ENCODE measurements at regions not wholly inside any gene's neighbourhood (a gene's known extent, or its start where the extent isn't known, plus 50 kb on each side); places are given as distances from the start of the nearest gene placed in this dataset.

- 73 to 79% methylated on average over 1 of the region's 1 CpG for WGBS, 2 donors
- Histone ChIP-seq H3K9me3 (no peaks in the 10 kb centered on the region), H3K36me3 (no peaks in the 10 kb centered on the region), H3K4me1 (no peaks in the 10 kb centered on the region), H3K27me3 (no peaks in the 10 kb centered on the region), H3K27ac (no peak overlapping the region), H3K4me3 (no peak overlapping the region)
- no peak for DNase-seq (ENCODE audit: low spot score in 2 of 2)
- TF ChIP-seq, protein P1, sequence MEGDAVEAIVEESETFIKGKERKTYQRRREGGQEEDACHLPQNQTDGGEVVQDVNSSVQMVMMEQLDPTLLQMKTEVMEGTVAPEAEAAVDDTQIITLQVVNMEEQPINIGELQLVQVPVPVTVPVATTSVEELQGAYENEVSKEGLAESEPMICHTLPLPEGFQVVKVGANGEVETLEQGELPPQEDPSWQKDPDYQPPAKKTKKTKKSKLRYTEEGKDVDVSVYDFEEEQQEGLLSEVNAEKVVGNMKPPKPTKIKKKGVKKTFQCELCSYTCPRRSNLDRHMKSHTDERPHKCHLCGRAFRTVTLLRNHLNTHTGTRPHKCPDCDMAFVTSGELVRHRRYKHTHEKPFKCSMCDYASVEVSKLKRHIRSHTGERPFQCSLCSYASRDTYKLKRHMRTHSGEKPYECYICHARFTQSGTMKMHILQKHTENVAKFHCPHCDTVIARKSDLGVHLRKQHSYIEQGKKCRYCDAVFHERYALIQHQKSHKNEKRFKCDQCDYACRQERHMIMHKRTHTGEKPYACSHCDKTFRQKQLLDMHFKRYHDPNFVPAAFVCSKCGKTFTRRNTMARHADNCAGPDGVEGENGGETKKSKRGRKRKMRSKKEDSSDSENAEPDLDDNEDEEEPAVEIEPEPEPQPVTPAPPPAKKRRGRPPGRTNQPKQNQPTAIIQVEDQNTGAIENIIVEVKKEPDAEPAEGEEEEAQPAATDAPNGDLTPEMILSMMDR (IDR thresholded peaks at IDR 0.05), result no peak
- TF ChIP-seq POLR2A (IDR thresholded peaks at IDR 0.05) (no peak), EP300 (IDR thresholded peaks at IDR 0.05) (no peak)
Measured at GRCh38 chr18:42530276-42530675, 575.2 kb downstream of the PIK3C3 start.

- H3K4me3 ChIP-seq, result no peak overlapping the region
- no peaks in the 10 kb centered on the region for H3K4me1 ChIP-seq
- WGBS, 2 donors, result 86 to 95% methylated on average over 1 of the region's 1 CpG
- H3K9me3 ChIP-seq, result no peaks in the 10 kb centered on the region
- DNase-seq (ENCODE audit: low spot score in 2 of 2), result no peak
- TF ChIP-seq EP300 (IDR thresholded peaks at IDR 0.05), result no peak
- no peak for TF ChIP-seq POLR2A (IDR thresholded peaks at IDR 0.05)
- TF ChIP-seq, protein P1 (IDR thresholded peaks at IDR 0.05), result no peak
- H3K27me3 ChIP-seq, result no peaks in the 10 kb centered on the region
- H3K27ac ChIP-seq, result no peak overlapping the region
- H3K36me3 ChIP-seq, result no peaks in the 10 kb centered on the region
Measured at GRCh38 chr18:42532119-42532518, 577.1 kb downstream of the PIK3C3 start.

- Histone ChIP-seq H3K27ac (no peak overlapping the region), H3K4me3 (no peak overlapping the region), H3K36me3 (no peaks in the 10 kb centered on the region), H3K9me3 (no peaks in the 10 kb centered on the region), H3K4me1 (no peaks in the 10 kb centered on the region), H3K27me3 (no peaks in the 10 kb centered on the region)
- 28 to 29% methylated on average over 4 of the region's 4 CpGs for WGBS, 2 donors
- TF ChIP-seq EP300 (IDR thresholded peaks at IDR 0.05) (no peak), POLR2A (IDR thresholded peaks at IDR 0.05) (no peak)
- TF ChIP-seq, protein P1 (IDR thresholded peaks at IDR 0.05), result no peak
- DNase-seq (ENCODE audit: low spot score in 2 of 2), result no peak
Measured at GRCh38 chr18:42533009-42533575, 578.1 kb downstream of the PIK3C3 start.

DNA sequence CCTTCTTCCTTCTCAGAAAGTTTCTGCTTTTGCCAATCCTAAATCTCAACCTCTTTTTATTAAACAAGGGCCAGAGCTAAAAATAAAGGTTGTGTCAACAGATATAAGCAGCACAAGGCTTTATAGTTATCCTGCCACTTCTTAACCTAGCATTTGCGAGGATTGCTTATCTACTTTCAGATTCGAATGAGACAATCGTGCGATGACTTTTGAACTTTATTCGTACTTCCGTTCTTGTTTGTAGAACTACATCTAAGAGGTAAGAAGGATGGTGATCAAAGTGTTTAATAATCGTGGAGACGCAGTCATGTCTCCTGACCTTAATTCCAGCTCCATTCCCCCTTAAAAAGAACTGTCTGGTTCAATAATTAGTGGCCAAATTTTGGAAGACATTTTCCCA, 578.6 kb downstream of the PIK3C3 start:
- TF ChIP-seq, protein P1 (IDR thresholded peaks at IDR 0.05), result no peak
- TF ChIP-seq POLR2A (IDR thresholded peaks at IDR 0.05), result no peak
- no peak for TF ChIP-seq EP300 (IDR thresholded peaks at IDR 0.05)
- no peaks in the 10 kb centered on the region for H3K9me3 ChIP-seq
- H3K4me3 ChIP-seq, result no peak overlapping the region

GRCh38 chr18:42534313-42534712, 579.3 kb downstream of the PIK3C3 start:
- Histone ChIP-seq H3K36me3 (no peaks in the 10 kb centered on the region), H3K4me3 (no peak overlapping the region), H3K9me3 (no peaks in the 10 kb centered on the region), H3K27ac (no peak overlapping the region), H3K4me1 (no peaks in the 10 kb centered on the region), H3K27me3 (no peaks in the 10 kb centered on the region)
- TF ChIP-seq POLR2A (IDR thresholded peaks at IDR 0.05) (no peak), EP300 (IDR thresholded peaks at IDR 0.05) (no peak)
- TF ChIP-seq, protein P1 (IDR thresholded peaks at IDR 0.05), result no peak
- no peak for DNase-seq (ENCODE audit: low spot score in 2 of 2)
- 43 to 54% methylated on average over 1 of the region's 1 CpG for WGBS, 2 donors

More for the DNA sequence above, 578.6 kb downstream of the PIK3C3 start:
- no peak for DNase-seq (ENCODE audit: low spot score in 2 of 2)
- H3K4me1 ChIP-seq, result no peaks in the 10 kb centered on the region
- H3K27me3 ChIP-seq, result no peaks in the 10 kb centered on the region
- 88 to 91% methylated on average over 8 of the region's 8 CpGs for WGBS, 2 donors
- no peaks in the 10 kb centered on the region for H3K36me3 ChIP-seq
- H3K27ac ChIP-seq, result no peak overlapping the region

All from tibial nerve (tissue), 4 donors.